ENCODE measurements at regions not wholly inside any gene's neighbourhood (a gene's known extent, or its start where the extent isn't known, plus 50 kb on each side); places are given as distances from the start of the nearest gene placed in this dataset.

- POLR2A ChIA-PET = no interaction called here
- CTCF ChIA-PET = interaction anchor here (0.8 to 1.4 kb wide), 4 partner anchors 9 to 72 kb away, joined by 3 to 4 read pairs (median 4); no protein-coding TSS in a partner anchor
- TF ChIP-seq CTCF (IDR thresholded peaks at IDR 0.05; ENCODE audit: control extremely low read depth, extremely low read depth, low read depth, missing control alignments) = no peak
- DNase-seq (ENCODE audit: extremely low spot score) = no peak
These were observed 444.6 kb downstream of the KIF16B start for GRCh38 chr20:16128538-16129106.

- ChIA-PET POLR2A (no interaction called here), CTCF (interaction anchor here (1.0 to 1.9 kb wide), 2 partner anchors 11 to 331 kb away, joined by 3 to 6 read pairs; no protein-coding TSS in a partner anchor)
- no peak for TF ChIP-seq CTCF (IDR thresholded peaks at IDR 0.05; ENCODE audit: control extremely low read depth, extremely low read depth, low read depth, missing control alignments)
- no peak for DNase-seq (ENCODE audit: extremely low spot score)
These were observed 447.4 kb downstream of the KIF16B start for GRCh38 chr20:16125816-16126215.

GRCh38 chr20:16124911-16125776 lies 448.1 kb downstream of the KIF16B start:
- no peak for DNase-seq (ENCODE audit: extremely low spot score)
- ChIA-PET POLR2A (no interaction called here), CTCF (interaction anchor here (1.0 to 1.9 kb wide), 3 partner anchors 10 to 331 kb away, joined by 3 to 6 read pairs (median 3); no protein-coding TSS in a partner anchor)
- TF ChIP-seq CTCF (IDR thresholded peaks at IDR 0.05; ENCODE audit: control extremely low read depth, extremely low read depth, low read depth, missing control alignments) = no peak

- DNase-seq (ENCODE audit: extremely low spot score) = no peak
- CTCF ChIA-PET = interaction anchor here (1.2 to 1.9 kb wide), 2 partner anchors 9 to 37 kb away, joined by 3 to 6 read pairs; no protein-coding TSS in a partner anchor
- POLR2A ChIA-PET = no interaction called here
- TF ChIP-seq CTCF (IDR thresholded peaks at IDR 0.05; ENCODE audit: control extremely low read depth, extremely low read depth, low read depth, missing control alignments) = no peak
These were observed 448.8 kb downstream of the KIF16B start for GRCh38 chr20:16124491-16124890.

GRCh38 chr20:16123623-16124022 lies 449.6 kb downstream of the KIF16B start:
- no peak for TF ChIP-seq CTCF (IDR thresholded peaks at IDR 0.05; ENCODE audit: control extremely low read depth, extremely low read depth, low read depth, missing control alignments)
- CTCF ChIA-PET = no interaction called here
- POLR2A ChIA-PET = no interaction called here
- no peak for DNase-seq (ENCODE audit: extremely low spot score)

- no peak for TF ChIP-seq CTCF (IDR thresholded peaks at IDR 0.05; ENCODE audit: control extremely low read depth, extremely low read depth, low read depth, missing control alignments)
- CTCF ChIA-PET = interaction anchor here (1.2 kb wide), 1 partner anchor 9 kb away, joined by 3 read pairs; no protein-coding TSS in a partner anchor
- DNase-seq (ENCODE audit: extremely low spot score) = no peak
- POLR2A ChIA-PET = no interaction called here
These were observed 453.3 kb downstream of the KIF16B start for GRCh38 chr20:16119909-16120308.

Measured in GM10248 (cell line).